ENCODE measurements at regions not wholly inside any gene's neighbourhood (a gene's known extent, or its start where the extent isn't known, plus 50 kb on each side); places are given as distances from the start of the nearest gene placed in this dataset.

DNA sequence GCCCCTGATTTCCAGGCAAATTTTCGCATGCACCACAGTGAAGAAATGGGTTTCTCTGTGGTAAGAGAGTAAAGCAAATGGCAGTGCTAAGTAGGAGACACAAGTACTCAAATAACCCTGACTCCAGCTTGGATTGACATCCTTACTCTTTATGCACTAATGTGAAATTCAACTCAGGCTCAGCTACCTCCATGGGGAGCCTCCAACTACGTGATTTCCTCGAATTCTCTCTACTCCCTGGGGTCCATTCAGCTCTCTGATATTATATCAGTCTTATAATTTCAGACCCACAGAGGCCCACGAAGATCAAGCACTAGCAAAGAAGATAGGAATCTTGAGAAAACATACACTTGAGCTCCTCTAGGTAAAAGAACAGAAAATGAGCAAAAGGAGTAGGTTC, 407.6 kb upstream of the CCDC54 start (continued):
- TF ChIP-seq, protein P1, sequence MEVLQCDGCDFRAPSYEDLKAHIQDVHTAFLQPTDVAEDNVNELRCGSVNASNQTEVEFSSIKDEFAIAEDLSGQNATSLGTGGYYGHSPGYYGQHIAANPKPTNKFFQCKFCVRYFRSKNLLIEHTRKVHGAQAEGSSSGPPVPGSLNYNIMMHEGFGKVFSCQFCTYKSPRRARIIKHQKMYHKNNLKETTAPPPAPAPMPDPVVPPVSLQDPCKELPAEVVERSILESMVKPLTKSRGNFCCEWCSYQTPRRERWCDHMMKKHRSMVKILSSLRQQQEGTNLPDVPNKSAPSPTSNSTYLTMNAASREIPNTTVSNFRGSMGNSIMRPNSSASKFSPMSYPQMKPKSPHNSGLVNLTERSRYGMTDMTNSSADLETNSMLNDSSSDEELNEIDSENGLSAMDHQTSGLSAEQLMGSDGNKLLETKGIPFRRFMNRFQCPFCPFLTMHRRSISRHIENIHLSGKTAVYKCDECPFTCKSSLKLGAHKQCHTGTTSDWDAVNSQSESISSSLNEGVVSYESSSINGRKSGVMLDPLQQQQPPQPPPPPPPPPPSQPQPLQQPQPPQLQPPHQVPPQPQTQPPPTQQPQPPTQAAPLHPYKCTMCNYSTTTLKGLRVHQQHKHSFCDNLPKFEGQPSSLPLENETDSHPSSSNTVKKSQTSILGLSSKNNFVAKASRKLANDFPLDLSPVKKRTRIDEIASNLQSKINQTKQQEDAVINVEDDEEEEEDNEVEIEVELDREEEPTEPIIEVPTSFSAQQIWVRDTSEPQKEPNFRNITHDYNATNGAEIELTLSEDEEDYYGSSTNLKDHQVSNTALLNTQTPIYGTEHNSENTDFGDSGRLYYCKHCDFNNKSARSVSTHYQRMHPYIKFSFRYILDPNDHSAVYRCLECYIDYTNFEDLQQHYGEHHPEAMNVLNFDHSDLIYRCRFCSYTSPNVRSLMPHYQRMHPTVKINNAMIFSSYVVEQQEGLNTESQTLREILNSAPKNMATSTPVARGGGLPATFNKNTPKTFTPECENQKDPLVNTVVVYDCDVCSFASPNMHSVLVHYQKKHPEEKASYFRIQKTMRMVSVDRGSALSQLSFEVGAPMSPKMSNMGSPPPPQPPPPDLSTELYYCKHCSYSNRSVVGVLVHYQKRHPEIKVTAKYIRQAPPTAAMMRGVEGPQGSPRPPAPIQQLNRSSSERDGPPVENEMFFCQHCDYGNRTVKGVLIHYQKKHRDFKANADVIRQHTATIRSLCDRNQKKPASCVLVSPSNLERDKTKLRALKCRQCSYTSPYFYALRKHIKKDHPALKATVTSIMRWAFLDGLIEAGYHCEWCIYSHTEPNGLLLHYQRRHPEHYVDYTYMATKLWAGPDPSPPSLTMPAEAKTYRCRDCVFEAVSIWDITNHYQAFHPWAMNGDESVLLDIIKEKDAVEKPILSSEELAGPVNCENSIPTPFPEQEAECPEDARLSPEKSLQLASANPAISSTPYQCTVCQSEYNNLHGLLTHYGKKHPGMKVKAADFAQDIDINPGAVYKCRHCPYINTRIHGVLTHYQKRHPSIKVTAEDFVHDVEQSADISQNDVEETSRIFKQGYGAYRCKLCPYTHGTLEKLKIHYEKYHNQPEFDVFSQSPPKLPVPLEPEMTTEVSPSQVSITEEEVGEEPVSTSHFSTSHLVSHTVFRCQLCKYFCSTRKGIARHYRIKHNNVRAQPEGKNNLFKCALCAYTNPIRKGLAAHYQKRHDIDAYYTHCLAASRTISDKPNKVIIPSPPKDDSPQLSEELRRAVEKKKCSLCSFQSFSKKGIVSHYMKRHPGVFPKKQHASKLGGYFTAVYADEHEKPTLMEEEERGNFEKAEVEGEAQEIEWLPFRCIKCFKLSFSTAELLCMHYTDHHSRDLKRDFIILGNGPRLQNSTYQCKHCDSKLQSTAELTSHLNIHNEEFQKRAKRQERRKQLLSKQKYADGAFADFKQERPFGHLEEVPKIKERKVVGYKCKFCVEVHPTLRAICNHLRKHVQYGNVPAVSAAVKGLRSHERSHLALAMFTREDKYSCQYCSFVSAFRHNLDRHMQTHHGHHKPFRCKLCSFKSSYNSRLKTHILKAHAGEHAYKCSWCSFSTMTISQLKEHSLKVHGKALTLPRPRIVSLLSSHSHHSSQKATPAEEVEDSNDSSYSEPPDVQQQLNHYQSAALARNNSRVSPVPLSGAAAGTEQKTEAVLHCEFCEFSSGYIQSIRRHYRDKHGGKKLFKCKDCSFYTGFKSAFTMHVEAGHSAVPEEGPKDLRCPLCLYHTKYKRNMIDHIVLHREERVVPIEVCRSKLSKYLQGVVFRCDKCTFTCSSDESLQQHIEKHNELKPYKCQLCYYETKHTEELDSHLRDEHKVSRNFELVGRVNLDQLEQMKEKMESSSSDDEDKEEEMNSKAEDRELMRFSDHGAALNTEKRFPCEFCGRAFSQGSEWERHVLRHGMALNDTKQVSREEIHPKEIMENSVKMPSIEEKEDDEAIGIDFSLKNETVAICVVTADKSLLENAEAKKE (CRISPR knock-in tag; IDR thresholded peaks at IDR 0.05), result no peak
- no peak for TF ChIP-seq CREB1 (CRISPR knock-in tag; IDR thresholded peaks at IDR 0.05; ENCODE audit: low read depth)
- no peak for TF ChIP-seq EZH2phosphoT487 (IDR thresholded peaks at IDR 0.05; ENCODE audit: unreplicated experiment)

DNA sequence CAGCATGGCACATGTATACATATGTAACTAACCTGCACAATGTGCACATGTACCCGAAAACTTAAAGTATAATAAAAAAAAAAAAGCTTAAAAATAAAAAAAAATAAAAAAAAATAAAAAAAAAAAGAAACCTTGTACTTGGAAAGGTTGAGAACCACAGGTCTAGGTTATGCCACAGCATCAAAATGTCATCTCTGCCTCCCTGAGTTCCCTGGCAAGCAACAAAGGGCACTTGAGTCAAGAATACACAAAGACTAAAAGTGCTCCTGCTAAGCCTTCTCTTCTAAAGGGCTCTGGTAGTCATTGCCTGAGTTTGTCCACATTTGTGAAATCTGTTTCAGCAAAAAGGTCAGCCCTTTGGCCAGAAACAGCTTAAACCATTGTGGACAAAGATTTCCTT, 395.8 kb upstream of the CCDC54 start:
- Histone ChIP-seq H3K79me2 (replicated peaks; ENCODE audit: insufficient read depth) (no peaks in the 10 kb centered on the region), H3K27ac (ENCODE audit: low read depth) (no peak overlapping the region), H3K4me1 (ENCODE audit: insufficient read depth) (no peaks in the 10 kb centered on the region), H3F3A (replicated peaks; ENCODE audit: low read depth) (no peaks in the 10 kb centered on the region), H3K36me3 (ENCODE audit: insufficient read depth) (no peaks in the 10 kb centered on the region), H3K4me3 (no peak overlapping the region), H3K27me3 (ENCODE audit: insufficient read depth) (no peaks in the 10 kb centered on the region), H2AFZ (0 out of 2 replicates have a peak overlapping the region, but pooled peaks have one; percentile 61), H4K20me1 (replicated peaks; ENCODE audit: insufficient read depth) (no peaks in the 10 kb centered on the region), H3K4me2 (no peak overlapping the region), H3K9me2 (ENCODE audit: insufficient read depth) (0 out of 2 replicates have a peak, but pooled peaks cover 5% of the 10 kb centered on the region)
- Mint-ChIP-seq H3K4me1 (no peaks in the 10 kb centered on the region), H3K27me3 (ENCODE audit: insufficient read depth, low read depth, poor library complexity) (no peaks in the 10 kb centered on the region), H3K36me3 (ENCODE audit: low read depth) (no peaks in the 10 kb centered on the region), H3K9me3 (no peaks in the 10 kb centered on the region; the same call in 2 of the 3 replicates), H3K27ac (no peak overlapping the region), H3K4me3 (no peak overlapping the region)
- DNase-seq (ENCODE audit: low spot score), result no peak
- no peak for ATAC-seq
- TF ChIP-seq, protein P1 (CRISPR knock-in tag; IDR thresholded peaks at IDR 0.05), result no peak
- TF ChIP-seq, protein P2, sequence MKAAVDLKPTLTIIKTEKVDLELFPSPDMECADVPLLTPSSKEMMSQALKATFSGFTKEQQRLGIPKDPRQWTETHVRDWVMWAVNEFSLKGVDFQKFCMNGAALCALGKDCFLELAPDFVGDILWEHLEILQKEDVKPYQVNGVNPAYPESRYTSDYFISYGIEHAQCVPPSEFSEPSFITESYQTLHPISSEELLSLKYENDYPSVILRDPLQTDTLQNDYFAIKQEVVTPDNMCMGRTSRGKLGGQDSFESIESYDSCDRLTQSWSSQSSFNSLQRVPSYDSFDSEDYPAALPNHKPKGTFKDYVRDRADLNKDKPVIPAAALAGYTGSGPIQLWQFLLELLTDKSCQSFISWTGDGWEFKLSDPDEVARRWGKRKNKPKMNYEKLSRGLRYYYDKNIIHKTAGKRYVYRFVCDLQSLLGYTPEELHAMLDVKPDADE (IDR thresholded peaks at IDR 0.05), result no peak
- TF ChIP-seq ZNF331 (CRISPR knock-in tag; IDR thresholded peaks at IDR 0.05; ENCODE audit: low read depth), result no peak
- TF ChIP-seq EZH2phosphoT487 (IDR thresholded peaks at IDR 0.05; ENCODE audit: unreplicated experiment), result no peak
- TF ChIP-seq POLR2AphosphoS5 (IDR thresholded peaks at IDR 0.05; ENCODE audit: low read depth), result no peak
- TF ChIP-seq JUNB (IDR thresholded peaks at IDR 0.05; ENCODE audit: unreplicated experiment), result no peak
- no peak for TF ChIP-seq NANOG (IDR thresholded peaks at IDR 0.05; ENCODE audit: borderline replicate concordance)

Data from GM23338 (cell line).